ENCODE measurements at regions not wholly inside any gene's neighbourhood (a gene's known extent, or its start where the extent isn't known, plus 50 kb on each side); places are given as distances from the start of the nearest gene placed in this dataset.
A peak's percentile ranks its signal among the peaks of the same experiment; 100 is the strongest.

- Histone ChIP-seq H3K9me3 (no peaks in the 10 kb centered on the region), H3K27me3 (no peaks in the 10 kb centered on the region), H3K4me3 (no peak overlapping the region), H3K36me3 (no peaks in the 10 kb centered on the region), H3K4me1 (peaks cover 0 to 47% (median 25%) of the 10 kb centered on the region in 12 donors), H3K27ac (peak overlapping the region; percentile 50 to 89 (median 76))
- DNase-seq (peak in 1 of 5 donors; percentile 23), ATAC-seq (peak; percentile 33 to 66 (median 64))
- no peak for TF ChIP-seq POLR2A (IDR thresholded peaks at IDR 0.05)
- 82 to 86% (median 84%) methylated on average over 9 of the region's 9 CpGs for WGBS, 4 donors
- intact Hi-C loops (cut with DNase I): loop anchor here in 4 of 10 donors (10.0 kb wide), 3 partner anchors 60 to 300 kb away; partner anchors contain the start of gene BTG1 (in 1 of the 4)
Measured at GRCh38 chr12:92444763-92445162, 258.0 kb upstream of the PLEKHG7 start.

GRCh38 chr12:92442782-92443181 is 260.0 kb upstream of the PLEKHG7 start:
- intact Hi-C loops (cut with DNase I): loop anchor here in 4 of 10 donors (10.0 kb wide), 3 partner anchors 62 to 298 kb away; partner anchors contain the start of gene BTG1 (in 1 of the 4)
- Histone ChIP-seq H3K36me3 (no peaks in the 10 kb centered on the region), H3K4me3 (no peak overlapping the region), H3K9me3 (no peaks in the 10 kb centered on the region), H3K27me3 (no peaks in the 10 kb centered on the region), H3K27ac (peak overlapping the region in 1 of 12 donors; percentile 1), H3K4me1 (peaks cover 0 to 60% (median 28%) of the 10 kb centered on the region in 12 donors)
- no peak for DNase-seq
- no peak for ATAC-seq
- TF ChIP-seq, protein P1, sequence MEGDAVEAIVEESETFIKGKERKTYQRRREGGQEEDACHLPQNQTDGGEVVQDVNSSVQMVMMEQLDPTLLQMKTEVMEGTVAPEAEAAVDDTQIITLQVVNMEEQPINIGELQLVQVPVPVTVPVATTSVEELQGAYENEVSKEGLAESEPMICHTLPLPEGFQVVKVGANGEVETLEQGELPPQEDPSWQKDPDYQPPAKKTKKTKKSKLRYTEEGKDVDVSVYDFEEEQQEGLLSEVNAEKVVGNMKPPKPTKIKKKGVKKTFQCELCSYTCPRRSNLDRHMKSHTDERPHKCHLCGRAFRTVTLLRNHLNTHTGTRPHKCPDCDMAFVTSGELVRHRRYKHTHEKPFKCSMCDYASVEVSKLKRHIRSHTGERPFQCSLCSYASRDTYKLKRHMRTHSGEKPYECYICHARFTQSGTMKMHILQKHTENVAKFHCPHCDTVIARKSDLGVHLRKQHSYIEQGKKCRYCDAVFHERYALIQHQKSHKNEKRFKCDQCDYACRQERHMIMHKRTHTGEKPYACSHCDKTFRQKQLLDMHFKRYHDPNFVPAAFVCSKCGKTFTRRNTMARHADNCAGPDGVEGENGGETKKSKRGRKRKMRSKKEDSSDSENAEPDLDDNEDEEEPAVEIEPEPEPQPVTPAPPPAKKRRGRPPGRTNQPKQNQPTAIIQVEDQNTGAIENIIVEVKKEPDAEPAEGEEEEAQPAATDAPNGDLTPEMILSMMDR (IDR thresholded peaks at IDR 0.05): no peak
- no peak for TF ChIP-seq POLR2A (IDR thresholded peaks at IDR 0.05)
- 56 to 66% (median 63%) methylated on average over 3 of the region's 3 CpGs for WGBS, 4 donors

DNA sequence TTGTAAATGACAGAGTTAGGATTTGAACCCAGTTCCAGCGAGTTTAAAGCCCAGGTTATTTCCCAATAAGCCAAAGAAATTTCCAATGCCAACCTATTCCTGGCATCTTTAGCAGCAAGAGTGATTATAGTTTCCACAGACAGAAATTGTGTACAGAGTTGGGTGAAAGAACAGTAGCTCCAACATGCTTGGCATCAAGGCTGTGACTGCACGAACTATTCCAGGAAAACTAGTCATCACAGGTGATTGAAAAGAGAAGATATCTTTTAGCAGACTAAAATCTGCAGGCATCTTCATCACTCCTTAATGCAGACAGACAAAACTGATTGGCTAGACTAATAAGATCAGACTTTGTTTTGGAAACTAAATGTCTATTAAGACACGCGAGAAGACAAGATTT is 262.7 kb upstream of the PLEKHG7 start:
- Histone ChIP-seq H3K4me3 (no peak overlapping the region), H3K27ac (no peak overlapping the region), H3K36me3 (no peaks in the 10 kb centered on the region), H3K27me3 (no peaks in the 10 kb centered on the region), H3K9me3 (no peaks in the 10 kb centered on the region), H3K4me1 (peaks cover 0 to 56% (median 25%) of the 10 kb centered on the region in 12 donors)
- WGBS, 4 donors: 89 to 96% (median 95%) methylated on average over 4 of the region's 4 CpGs
- intact Hi-C loops (cut with DNase I): loop anchor here in 4 of 10 donors (10.0 kb wide), 3 partner anchors 65 to 295 kb away; partner anchors contain the start of gene BTG1 (in 1 of the 4)
- ATAC-seq: no peak
- no peak for DNase-seq
- no peak for TF ChIP-seq POLR2A (IDR thresholded peaks at IDR 0.05)
- TF ChIP-seq, protein P1 (IDR thresholded peaks at IDR 0.05): no peak

- 69 to 82% (median 75%) methylated on average over 1 of the region's 1 CpG for whole genome bisulfite sequencing, 4 donors
- intact Hi-C loops (cut with DNase I): no loop called here
- no peak overlapping the region for H3K4me3 ChIP-seq
- ATAC-seq (peak in 2 of 4 donors; percentile 65 to 70), DNase-seq (no peak)
- peak overlapping the region in 1 of 12 donors; percentile 21 for H3K27ac ChIP-seq
- no peaks in the 10 kb centered on the region for H3K36me3 ChIP-seq
- H3K27me3 ChIP-seq: no peaks in the 10 kb centered on the region
- H3K4me1 ChIP-seq: peaks cover 0 to 49% (median 20%) of the 10 kb centered on the region in 12 donors
- no peaks in the 10 kb centered on the region for H3K9me3 ChIP-seq
- TF ChIP-seq, protein P1 (IDR thresholded peaks at IDR 0.05): no peak
- TF ChIP-seq POLR2A (IDR thresholded peaks at IDR 0.05): no peak
Measured at GRCh38 chr12:92439420-92439805, 263.4 kb upstream of the PLEKHG7 start.

Measured in heart left ventricle (tissue), 16 donors.